SH-SY5Y (cell line): ENCODE measurements at regions not wholly inside any gene's neighbourhood (a gene's known extent, or its start where the extent isn't known, plus 50 kb on each side); places are given as distances from the start of the nearest gene placed in this dataset.

Experiments
- GATA2 ChIP-seq: IDR thresholded peaks from 2 replicates; pipeline ENCODE4 v1.6.1; 2011; ENCODE audit warnings: mild to moderate bottlenecking, low read depth, low read length
- GATA3 ChIP-seq: IDR thresholded peaks from 2 replicates; pipeline ENCODE4 v1.6.1; 2011; ENCODE audit warnings: low read depth, mild to moderate bottlenecking, low read length, moderate library complexity

- TF ChIP-seq GATA2 (no peak), GATA3 (no peak)
Measured at GRCh38 chr14:96671218-96671617, 126.0 kb upstream of the VRK1 start.
